HG02759 (cell line): ENCODE measurements at regions not wholly inside any gene's neighbourhood (a gene's known extent, or its start where the extent isn't known, plus 50 kb on each side); places are given as distances from the start of the nearest gene placed in this dataset.

Experiments used
- ATAC-seq: cut with Tn5 transposase; IDR thresholded peaks from one replicate; pipeline ENCODE4 v1.9.1; 2021; ENCODE audit warnings: mild to moderate bottlenecking, moderate library complexity; ENCODE audit not compliant: unreplicated experiment

- ATAC-seq: no peak
Measured at GRCh38 chr10:64067009-64067606, 545.9 kb downstream of the REEP3 start.

DNA sequence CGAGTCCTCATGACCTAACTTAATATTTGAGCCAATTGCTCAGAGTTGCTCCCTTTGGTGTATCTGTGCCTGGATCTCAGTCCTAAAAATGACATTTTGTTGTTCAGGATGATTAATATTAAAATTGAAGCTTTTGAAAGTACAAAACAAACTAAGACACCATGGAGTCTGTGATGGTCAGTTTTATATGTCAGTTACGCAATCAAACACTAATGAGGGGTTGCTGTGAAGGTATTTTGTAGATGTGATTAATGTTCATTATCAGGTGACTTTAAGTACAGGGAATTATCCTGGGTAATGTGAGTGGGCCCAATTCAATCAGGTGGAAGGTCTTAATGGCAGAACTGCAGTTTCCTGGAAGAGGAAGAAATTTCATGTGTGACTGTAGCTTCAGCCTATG is 546.7 kb downstream of the REEP3 start:
- no peak for ATAC-seq

GRCh38 chr10:64070241-64070640 is 549.0 kb downstream of the REEP3 start:
- ATAC-seq: no peak

DNA sequence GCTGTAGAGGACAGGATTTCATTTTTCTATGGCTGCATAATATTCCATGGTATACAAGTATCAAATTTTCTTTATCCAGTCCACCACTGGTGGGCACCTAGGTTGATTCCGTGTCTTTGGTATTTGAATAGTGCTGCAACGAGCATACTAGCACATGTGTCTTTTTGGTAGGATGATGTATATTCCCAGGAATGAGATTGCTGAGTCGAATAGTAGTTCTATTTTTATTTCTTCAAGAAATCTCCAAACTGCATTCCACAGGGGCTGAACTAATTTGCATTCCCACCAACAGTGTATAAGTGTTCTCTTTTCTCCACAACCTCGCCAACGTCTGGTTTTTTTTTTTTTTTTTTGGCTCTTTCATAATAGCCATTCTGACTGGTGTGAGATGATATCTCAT is 550.0 kb downstream of the REEP3 start:
- no peak for ATAC-seq

DNA sequence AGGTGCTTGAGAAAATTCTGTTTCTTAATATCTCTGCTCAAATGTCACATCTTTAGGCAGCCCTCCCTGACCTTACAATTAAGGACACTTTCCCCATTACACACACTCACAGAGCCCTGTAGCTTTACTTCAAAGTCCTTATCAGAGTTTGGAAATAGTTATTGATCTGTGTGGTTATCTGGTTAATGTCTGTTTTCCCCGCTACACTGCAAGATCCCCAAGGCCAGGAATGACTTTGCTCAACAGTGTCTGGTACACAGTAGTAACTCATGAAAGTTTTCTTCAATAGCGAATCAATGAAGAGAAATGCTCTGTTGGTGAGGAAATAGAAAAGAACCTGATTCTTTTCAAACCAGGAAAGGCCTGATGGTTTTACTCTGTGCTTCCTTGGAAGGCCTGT is 554.4 kb downstream of the REEP3 start:
- no peak for ATAC-seq

DNA sequence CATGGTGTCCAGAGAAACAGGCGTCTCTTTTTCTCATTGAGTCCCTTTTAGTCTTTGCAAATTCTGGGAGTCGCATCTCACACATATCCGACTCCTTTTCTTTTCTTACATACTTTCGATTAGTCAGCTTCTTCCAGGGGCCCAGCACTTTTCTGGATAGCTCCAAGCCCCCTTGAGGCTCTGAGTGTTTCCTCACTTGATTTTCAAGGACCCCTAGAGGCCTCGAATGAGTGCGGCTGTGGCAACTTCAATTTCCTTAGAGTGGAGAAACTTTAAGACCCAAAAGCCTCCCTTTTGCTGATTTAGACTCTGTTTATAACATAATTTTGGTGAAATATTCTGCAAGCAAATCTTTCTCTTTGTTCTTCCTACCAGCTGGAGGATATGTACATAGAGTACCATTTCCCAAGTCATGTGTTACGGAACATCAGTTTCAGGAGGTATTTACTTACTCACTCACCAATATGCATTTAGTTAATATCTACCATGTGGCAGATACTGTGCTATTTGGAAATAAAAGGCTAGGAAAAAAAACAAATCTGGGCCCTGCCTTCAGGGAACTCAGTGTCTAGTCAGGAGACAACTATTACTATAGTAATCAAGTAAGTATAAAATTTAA is 555.2 kb downstream of the REEP3 start:
- no peak for ATAC-seq

- ATAC-seq: no peak
Measured at GRCh38 chr10:64079341-64079740, 558.1 kb downstream of the REEP3 start.

- ATAC-seq: no peak
Measured at GRCh38 chr10:64080071-64080470, 558.9 kb downstream of the REEP3 start.

DNA sequence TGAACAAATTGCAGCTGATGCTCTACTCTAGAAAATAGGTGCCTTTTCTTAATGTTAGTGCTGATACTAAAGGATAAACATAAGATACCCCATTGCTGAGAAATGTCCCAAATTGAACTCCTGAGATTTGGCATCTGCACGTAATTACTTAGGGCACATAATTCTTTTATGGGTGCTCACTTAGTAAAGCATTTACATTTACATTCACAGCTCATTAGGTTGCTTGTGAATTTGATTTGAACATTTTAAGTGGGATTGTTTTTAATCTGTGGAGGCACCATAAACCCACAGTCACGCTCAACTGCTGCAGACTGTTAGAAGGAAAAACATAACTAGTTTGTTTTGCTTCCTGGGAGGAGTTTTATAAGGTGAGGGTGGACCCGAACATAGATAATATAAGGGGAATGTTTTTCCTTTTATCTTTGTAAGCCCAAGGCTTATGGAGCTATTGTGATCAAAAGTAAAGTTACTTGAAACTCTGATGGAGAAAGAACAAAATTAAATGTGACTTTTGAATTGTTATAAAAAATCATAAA is 560.8 kb downstream of the REEP3 start:
- ATAC-seq: no peak

GRCh38 chr10:64086083-64086767 is 565.0 kb downstream of the REEP3 start:
- ATAC-seq: no peak

DNA sequence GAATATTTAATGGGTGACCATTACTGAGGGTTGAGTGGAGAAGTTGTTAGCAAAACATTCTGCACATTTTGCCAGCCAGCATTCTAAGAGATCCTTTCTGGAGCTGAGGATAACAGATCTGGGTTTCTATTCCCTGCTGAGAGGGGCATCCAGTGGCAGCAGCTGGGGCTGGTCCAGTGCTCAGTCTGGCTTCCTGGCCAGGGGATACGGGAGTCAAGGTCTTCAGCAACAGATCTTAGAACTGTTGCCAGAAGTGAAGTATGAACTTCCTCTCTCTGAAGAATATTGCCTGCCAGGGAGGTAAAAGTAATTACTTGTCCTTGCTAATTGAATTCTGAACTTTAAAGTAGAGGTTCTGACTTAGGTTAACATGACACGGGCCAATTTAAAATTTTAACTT is 568.4 kb downstream of the REEP3 start:
- no peak for ATAC-seq

DNA sequence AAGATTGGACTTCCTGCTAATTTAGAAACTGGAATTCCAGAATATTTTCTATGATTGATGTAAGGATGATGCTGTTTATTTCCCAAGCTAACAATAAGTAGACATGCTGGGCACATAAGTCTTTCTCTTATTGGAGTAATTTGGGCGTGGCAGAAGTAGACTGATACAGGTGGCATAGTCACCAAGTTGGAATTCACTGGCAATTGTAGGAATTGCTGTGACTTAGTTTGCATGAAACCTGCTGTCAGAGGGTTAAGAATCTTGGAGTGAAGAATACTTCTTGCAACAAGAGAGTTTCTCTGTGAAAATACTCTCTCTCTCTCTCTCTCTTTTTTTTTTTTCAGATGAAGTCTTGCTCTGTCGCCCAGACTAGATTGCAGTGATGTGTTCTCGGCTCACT is 569.7 kb downstream of the REEP3 start:
- no peak for ATAC-seq

DNA sequence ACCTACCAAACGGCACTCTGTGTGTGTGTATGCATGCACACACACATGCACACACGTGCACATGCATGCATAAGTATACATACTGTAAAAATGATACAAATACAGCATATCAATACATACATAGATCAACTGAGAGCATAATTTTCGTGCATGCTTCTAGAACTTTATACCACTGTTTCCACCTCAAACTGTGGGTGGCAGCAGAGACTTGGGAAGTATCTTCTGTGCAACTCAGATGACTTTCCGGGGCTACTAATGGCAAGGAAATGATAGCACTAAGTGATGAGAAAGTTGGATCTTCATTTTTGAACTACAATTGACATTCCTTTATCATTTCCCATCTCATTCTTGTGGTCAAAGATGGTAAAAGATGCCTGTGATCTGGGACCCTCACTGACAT is 570.7 kb downstream of the REEP3 start:
- no peak for ATAC-seq

- ATAC-seq: no peak
Measured at GRCh38 chr10:64093304-64093703, 572.1 kb downstream of the REEP3 start.

- no peak for ATAC-seq
Measured at GRCh38 chr10:64093946-64094535, 572.8 kb downstream of the REEP3 start.

GRCh38 chr10:64096941-64097340 is 575.7 kb downstream of the REEP3 start:
- no peak for ATAC-seq

GRCh38 chr10:64097391-64098122 is 576.4 kb downstream of the REEP3 start:
- ATAC-seq: no peak

DNA sequence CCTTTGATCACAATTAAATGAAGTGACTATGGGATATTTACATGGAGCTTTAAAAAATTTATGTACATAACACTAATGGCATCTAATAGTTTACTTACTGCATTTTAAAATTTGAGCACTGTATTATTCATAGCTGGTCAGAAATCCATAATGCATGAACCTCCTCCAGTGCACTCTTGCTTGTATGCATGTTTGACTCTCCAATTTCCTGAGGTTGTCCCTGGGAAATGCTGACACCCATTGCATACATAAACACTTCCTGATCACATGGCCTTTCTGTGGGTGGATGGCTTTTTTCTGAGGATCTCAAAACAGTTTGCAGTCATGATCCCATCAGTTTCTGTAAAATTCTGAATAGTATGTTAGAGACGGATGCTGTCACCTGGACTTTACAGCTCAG is 577.8 kb downstream of the REEP3 start:
- ATAC-seq: no peak

DNA sequence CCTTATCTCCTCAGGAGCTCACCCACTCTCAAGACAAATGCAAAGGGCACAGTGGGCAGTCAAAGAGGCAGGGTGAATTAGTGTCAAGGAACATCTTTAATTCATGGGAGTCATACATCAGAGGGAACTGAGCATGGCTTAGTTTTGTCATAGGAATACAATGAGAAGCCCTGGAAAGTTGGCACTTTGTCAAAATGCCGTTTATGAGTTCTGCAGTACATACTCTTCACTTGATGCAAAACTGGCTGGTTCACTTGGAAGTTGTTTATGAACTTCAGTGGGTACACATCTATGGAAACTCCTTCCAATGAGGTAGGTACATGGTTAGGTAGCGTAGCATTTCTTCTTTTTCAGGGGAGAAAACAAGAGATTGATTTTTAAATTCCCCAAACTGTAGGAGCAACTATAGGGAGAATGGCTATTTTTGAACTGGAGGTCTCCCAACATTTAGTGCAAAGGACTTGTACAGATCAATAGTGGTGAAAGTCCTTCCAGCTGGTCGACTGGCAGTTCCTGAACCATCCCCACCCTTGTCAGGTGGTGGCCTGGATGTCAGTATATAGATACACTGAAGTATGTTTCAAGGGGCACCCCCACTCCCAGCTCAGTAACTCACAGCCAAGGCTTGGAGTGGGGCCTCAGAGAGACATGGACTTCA is 580.5 kb downstream of the REEP3 start:
- no peak for ATAC-seq

GRCh38 chr10:64102264-64102633 is 581.0 kb downstream of the REEP3 start:
- ATAC-seq: no peak

DNA sequence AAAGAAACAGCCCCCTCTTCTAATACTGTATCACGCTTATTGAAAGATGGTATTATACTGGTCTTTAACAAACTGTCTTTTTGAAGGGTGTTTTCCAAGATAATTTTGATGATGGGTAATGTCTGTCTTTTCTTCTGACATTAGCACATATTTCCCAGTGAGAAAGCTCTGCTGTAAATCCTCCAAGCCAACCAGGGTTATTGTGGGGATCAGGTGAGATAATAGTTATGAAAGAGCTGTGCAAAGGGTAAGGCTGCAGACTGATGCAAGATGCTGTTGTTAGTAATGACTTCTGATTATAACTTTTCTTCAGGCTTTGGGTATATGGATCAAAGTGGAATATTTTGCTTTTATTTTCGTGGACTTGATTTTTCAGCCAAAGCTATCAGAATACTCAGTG is 581.7 kb downstream of the REEP3 start:
- ATAC-seq: no peak
